Neural cell (in vitro differentiated cells): ENCODE measurements at regions not wholly inside any gene's neighbourhood (a gene's known extent, or its start where the extent isn't known, plus 50 kb on each side); places are given as distances from the start of the nearest gene placed in this dataset.

Experiments used
- H2AFZ ChIP-seq: fragments of 200-600, 300-800 bp; sonication (generic), shearing (Covaris generic); 2 replicates; pipeline ENCODE4 v1.6.0; 2014; ENCODE audit warnings: low read depth, mild to moderate bottlenecking, antibody characterized with exemption, low read length, moderate library complexity
- H3F3A ChIP-seq: fragments of 200-600 bp; shearing (Covaris generic); 2 replicates; pipeline ENCODE4 v1.6.1; 2016; ENCODE audit warnings: mild to moderate bottlenecking, moderate library complexity, mixed read lengths, antibody characterized with exemption, low read length; ENCODE audit not compliant: insufficient read depth, poor library complexity, severe bottlenecking
- H3K27ac ChIP-seq: fragments of 200-600, 300-800 bp; sonication (generic), shearing (Covaris generic); 2 replicates; pipeline ENCODE4 v1.5.1; 2014; ENCODE audit warnings: mild to moderate bottlenecking, low read length, moderate library complexity
- H3K27me3 ChIP-seq: fragments of 300-800, 200-600 bp; sonication (generic), shearing (Covaris generic); 2 replicates; pipeline ENCODE4 v1.6.0; 2014; ENCODE audit warnings: mild to moderate bottlenecking, low read depth, low read length, moderate library complexity; ENCODE audit not compliant: insufficient read depth
- H3K36me3 ChIP-seq: fragments of 300-800, 200-600 bp; sonication (generic), shearing (Covaris generic); 2 replicates; pipeline ENCODE4 v1.5.1; 2014; ENCODE audit warnings: mild to moderate bottlenecking, antibody characterized with exemption, low read length, moderate library complexity; ENCODE audit not compliant: insufficient read depth
- H3K4me2 ChIP-seq: fragments of 300-800, 200-600 bp; sonication (generic), shearing (Covaris generic); 2 replicates; pipeline ENCODE4 v1.6.0; 2014; ENCODE audit warnings: mild to moderate bottlenecking, low read length
- H3K4me3 ChIP-seq: fragments of 300-800, 200-600 bp; sonication (generic), shearing (Covaris generic); 2 replicates; pipeline ENCODE4 v1.5.1; 2014; ENCODE audit warnings: mild to moderate bottlenecking, low read length, moderate library complexity
- H3K79me2 ChIP-seq: fragments of 200-600 bp; shearing (Covaris generic); replicated peaks from 2 replicates; pipeline ENCODE4 v1.6.0; 2014; ENCODE audit warnings: mild to moderate bottlenecking, low read length, moderate library complexity; ENCODE audit not compliant: insufficient read depth
- H3K9ac ChIP-seq: fragments of 300-800, 200-600 bp; sonication (generic), shearing (Covaris generic); 2 replicates; pipeline ENCODE4 v1.6.1; 2016; ENCODE audit warnings: mild to moderate bottlenecking, low read length, mixed read lengths
- H3K9me2 ChIP-seq: fragments of 200-600 bp; shearing (Covaris generic); 2 replicates; pipeline ENCODE4 v1.6.1; 2016; ENCODE audit warnings: mild to moderate bottlenecking, low read length, mixed read lengths; ENCODE audit not compliant: insufficient read depth
- H3K9me3 ChIP-seq: fragments of 200-600, 300-800 bp; sonication (generic), shearing (Covaris generic); 2 replicates; pipeline ENCODE4 v1.6.1; 2016; ENCODE audit warnings: mild to moderate bottlenecking, mixed run types, low read length, moderate library complexity, mixed read lengths
- H4K20me1 ChIP-seq: fragments of 200-600 bp; shearing (Covaris generic); 2 replicates; pipeline ENCODE4 v1.6.1; 2016; ENCODE audit warnings: mild to moderate bottlenecking, mixed run types; ENCODE audit not compliant: insufficient read depth
- EP300 ChIP-seq: fragments of 450-650 bp; conservative IDR thresholded peaks from 2 replicates; pipeline ENCODE4 v1.6.1; 2014; ENCODE audit warnings: antibody characterized with exemption, mild to moderate bottlenecking, moderate library complexity; ENCODE audit not compliant: poor library complexity, severe bottlenecking
- EZH2 ChIP-seq: fragments of 200-600, 300-800 bp; shearing (Covaris generic), sonication (generic); IDR thresholded peaks from 2 replicates; pipeline ENCODE4 v1.6.1; 2014; ENCODE audit warnings: antibody characterized with exemption, low read length, borderline replicate concordance, mild to moderate bottlenecking; ENCODE audit not compliant: insufficient read depth, poor library complexity, severe bottlenecking
- MXI1 ChIP-seq: fragments of 450-650 bp; conservative IDR thresholded peaks from 2 replicates; pipeline ENCODE4 v1.6.1; 2014; ENCODE audit warnings: antibody characterized with exemption, mild to moderate bottlenecking; ENCODE audit not compliant: poor library complexity, severe bottlenecking
- POLR2AphosphoS5 ChIP-seq: IDR thresholded peaks from 2 replicates; pipeline ENCODE4 v1.6.1; 2012
- RAD21 ChIP-seq: fragments of 450-650 bp; conservative IDR thresholded peaks from 2 replicates; pipeline ENCODE4 v1.6.1; 2014; ENCODE audit warnings: antibody characterized with exemption, mild to moderate bottlenecking, moderate library complexity
- SMC3 ChIP-seq: fragments of 450-650 bp; conservative IDR thresholded peaks from 2 replicates; pipeline ENCODE4 v1.6.1; 2014; ENCODE audit warnings: antibody characterized with exemption, mild to moderate bottlenecking, moderate library complexity; ENCODE audit not compliant: poor library complexity
- TAF1 ChIP-seq: IDR thresholded peaks from 2 replicates; pipeline ENCODE4 v1.6.1; 2012; ENCODE audit warnings: low read depth
- TF ChIP-seq, protein P1 (sequence below): fragments of 450-650 bp; IDR thresholded peaks from 2 replicates; pipeline ENCODE4 v1.5.1; 2014; ENCODE audit warnings: antibody characterized with exemption, mild to moderate bottlenecking, moderate library complexity; ENCODE audit not compliant: poor library complexity, severe bottlenecking
- TF ChIP-seq, protein P2 (sequence below): IDR thresholded peaks from 2 replicates; pipeline ENCODE4 v1.6.1; 2012; ENCODE audit warnings: borderline replicate concordance

DNA sequence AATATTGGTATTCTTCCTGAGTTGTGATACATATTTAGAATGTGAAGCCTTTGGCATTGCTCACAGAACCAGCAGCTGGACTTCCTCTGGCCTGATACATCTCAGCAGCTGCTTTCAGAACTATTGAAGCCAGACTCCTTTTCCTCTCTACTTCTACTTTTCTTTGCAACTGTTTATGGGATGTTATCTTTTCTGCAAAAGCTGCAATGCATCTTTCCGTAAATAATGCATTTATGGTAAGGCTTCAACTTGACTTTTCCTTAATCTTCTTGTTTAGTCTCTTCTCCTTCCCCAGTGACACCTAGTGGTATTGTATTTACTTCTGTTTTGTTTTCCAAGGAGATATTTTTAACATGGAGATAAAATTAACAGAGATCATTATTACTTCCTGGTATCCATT, 1548.7 kb downstream of the PCDH7 start:
- Histone ChIP-seq H3K4me3 (no peak overlapping the region), H3K4me2 (no peak overlapping the region), H3K9me2 (no peaks in the 10 kb centered on the region), H4K20me1 (no peaks in the 10 kb centered on the region), H3K27me3 (no peaks in the 10 kb centered on the region), H3K79me2 (no peaks in the 10 kb centered on the region), H3K36me3 (no peaks in the 10 kb centered on the region), H2AFZ (no peak overlapping the region), H3F3A (no peaks in the 10 kb centered on the region), H3K9ac (no peak overlapping the region), H3K27ac (no peak overlapping the region), H3K9me3 (no peaks in the 10 kb centered on the region)
- TF ChIP-seq RAD21 = no peak
- TF ChIP-seq, protein P1, sequence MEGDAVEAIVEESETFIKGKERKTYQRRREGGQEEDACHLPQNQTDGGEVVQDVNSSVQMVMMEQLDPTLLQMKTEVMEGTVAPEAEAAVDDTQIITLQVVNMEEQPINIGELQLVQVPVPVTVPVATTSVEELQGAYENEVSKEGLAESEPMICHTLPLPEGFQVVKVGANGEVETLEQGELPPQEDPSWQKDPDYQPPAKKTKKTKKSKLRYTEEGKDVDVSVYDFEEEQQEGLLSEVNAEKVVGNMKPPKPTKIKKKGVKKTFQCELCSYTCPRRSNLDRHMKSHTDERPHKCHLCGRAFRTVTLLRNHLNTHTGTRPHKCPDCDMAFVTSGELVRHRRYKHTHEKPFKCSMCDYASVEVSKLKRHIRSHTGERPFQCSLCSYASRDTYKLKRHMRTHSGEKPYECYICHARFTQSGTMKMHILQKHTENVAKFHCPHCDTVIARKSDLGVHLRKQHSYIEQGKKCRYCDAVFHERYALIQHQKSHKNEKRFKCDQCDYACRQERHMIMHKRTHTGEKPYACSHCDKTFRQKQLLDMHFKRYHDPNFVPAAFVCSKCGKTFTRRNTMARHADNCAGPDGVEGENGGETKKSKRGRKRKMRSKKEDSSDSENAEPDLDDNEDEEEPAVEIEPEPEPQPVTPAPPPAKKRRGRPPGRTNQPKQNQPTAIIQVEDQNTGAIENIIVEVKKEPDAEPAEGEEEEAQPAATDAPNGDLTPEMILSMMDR = peak; percentile 38
- TF ChIP-seq MXI1 = no peak
- no peak for TF ChIP-seq TAF1
- no peak for TF ChIP-seq EP300
- TF ChIP-seq EZH2 = no peak

DNA sequence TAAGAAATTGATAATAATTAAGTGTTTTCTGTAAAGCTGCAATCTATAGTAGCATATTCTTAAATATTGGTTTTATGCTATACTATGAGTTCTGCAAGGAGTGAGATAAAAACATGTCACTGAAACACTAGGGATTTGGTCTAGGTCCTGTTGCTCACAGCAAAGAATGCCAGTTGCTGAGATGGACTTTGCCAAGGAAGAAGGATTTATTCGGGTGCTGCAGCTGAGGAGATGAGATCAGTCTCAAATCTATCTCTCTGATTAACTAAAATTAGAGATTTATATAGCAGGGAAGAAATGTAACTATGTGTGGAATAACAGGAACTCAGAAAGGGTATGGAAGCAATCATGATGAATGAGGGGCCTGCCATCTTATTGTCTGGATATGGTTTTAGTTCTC, 1569.9 kb downstream of the PCDH7 start:
- H3K4me3 ChIP-seq = no peak overlapping the region
- H3F3A ChIP-seq = no peaks in the 10 kb centered on the region
- no peaks in the 10 kb centered on the region for H3K9me2 ChIP-seq
- no peaks in the 10 kb centered on the region for H3K79me2 ChIP-seq
- no peaks in the 10 kb centered on the region for H4K20me1 ChIP-seq
- H2AFZ ChIP-seq = no peak overlapping the region
- H3K9me3 ChIP-seq = no peaks in the 10 kb centered on the region
- no peaks in the 10 kb centered on the region for H3K27me3 ChIP-seq
- no peak overlapping the region for H3K4me2 ChIP-seq
- no peak for TF ChIP-seq POLR2AphosphoS5
- TF ChIP-seq, protein P1 = no peak
- no peak for TF ChIP-seq MXI1
- no peak for TF ChIP-seq RAD21
- TF ChIP-seq TAF1 = no peak
- no peak for TF ChIP-seq EP300
- no peak for TF ChIP-seq EZH2
- TF ChIP-seq, protein P2, sequence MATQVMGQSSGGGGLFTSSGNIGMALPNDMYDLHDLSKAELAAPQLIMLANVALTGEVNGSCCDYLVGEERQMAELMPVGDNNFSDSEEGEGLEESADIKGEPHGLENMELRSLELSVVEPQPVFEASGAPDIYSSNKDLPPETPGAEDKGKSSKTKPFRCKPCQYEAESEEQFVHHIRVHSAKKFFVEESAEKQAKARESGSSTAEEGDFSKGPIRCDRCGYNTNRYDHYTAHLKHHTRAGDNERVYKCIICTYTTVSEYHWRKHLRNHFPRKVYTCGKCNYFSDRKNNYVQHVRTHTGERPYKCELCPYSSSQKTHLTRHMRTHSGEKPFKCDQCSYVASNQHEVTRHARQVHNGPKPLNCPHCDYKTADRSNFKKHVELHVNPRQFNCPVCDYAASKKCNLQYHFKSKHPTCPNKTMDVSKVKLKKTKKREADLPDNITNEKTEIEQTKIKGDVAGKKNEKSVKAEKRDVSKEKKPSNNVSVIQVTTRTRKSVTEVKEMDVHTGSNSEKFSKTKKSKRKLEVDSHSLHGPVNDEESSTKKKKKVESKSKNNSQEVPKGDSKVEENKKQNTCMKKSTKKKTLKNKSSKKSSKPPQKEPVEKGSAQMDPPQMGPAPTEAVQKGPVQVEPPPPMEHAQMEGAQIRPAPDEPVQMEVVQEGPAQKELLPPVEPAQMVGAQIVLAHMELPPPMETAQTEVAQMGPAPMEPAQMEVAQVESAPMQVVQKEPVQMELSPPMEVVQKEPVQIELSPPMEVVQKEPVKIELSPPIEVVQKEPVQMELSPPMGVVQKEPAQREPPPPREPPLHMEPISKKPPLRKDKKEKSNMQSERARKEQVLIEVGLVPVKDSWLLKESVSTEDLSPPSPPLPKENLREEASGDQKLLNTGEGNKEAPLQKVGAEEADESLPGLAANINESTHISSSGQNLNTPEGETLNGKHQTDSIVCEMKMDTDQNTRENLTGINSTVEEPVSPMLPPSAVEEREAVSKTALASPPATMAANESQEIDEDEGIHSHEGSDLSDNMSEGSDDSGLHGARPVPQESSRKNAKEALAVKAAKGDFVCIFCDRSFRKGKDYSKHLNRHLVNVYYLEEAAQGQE = no peak
- TF ChIP-seq SMC3 = no peak
- no peak overlapping the region for H3K27ac ChIP-seq
- no peak overlapping the region for H3K9ac ChIP-seq
- no peaks in the 10 kb centered on the region for H3K36me3 ChIP-seq
